NT2/D1 (cell line): ENCODE measurements at regions not wholly inside any gene's neighbourhood (a gene's known extent, or its start where the extent isn't known, plus 50 kb on each side); places are given as distances from the start of the nearest gene placed in this dataset.

Source experiments
- SUZ12 ChIP-seq: IDR thresholded peaks from 2 replicates; pipeline ENCODE4 v1.6.1; 2011; ENCODE audit not compliant: insufficient read length, insufficient read depth; ENCODE audit errors: extremely low read depth
- YY1 ChIP-seq: IDR thresholded peaks from 2 replicates; pipeline ENCODE4 v1.6.1; 2011; ENCODE audit not compliant: insufficient read length, insufficient read depth
- ZNF274 ChIP-seq: IDR thresholded peaks from 2 replicates; pipeline ENCODE4 v1.6.1; 2011; ENCODE audit warnings: mild to moderate bottlenecking, low read depth, low read length

GRCh38 chr9:88742483-88742882, 207.5 kb downstream of the NXNL2 start:
- no peak for TF ChIP-seq YY1
- no peak for TF ChIP-seq SUZ12
- no peak for TF ChIP-seq ZNF274
